ENCODE measurements at regions not wholly inside any gene's neighbourhood (a gene's known extent, or its start where the extent isn't known, plus 50 kb on each side); places are given as distances from the start of the nearest gene placed in this dataset.

DNA sequence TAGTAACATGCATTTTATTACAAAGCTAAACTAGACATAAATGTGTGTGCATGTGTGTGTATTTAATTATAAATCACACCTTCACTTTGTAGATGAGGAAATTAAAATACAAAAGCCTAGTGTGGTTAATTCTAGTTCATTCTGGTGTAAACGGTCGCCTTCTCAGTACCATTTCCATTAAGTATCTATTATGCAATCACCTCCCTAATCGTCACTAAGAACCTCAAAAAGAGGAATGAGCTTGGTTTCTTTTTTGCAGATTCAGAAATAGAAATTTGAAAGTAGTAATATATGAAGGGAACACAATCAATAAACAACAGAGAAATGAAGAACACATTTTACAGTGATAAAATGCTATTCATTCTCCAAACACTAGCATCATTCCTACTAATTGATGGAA is 233.2 kb downstream of the ZBBX start:
- TF ChIP-seq, protein P1, sequence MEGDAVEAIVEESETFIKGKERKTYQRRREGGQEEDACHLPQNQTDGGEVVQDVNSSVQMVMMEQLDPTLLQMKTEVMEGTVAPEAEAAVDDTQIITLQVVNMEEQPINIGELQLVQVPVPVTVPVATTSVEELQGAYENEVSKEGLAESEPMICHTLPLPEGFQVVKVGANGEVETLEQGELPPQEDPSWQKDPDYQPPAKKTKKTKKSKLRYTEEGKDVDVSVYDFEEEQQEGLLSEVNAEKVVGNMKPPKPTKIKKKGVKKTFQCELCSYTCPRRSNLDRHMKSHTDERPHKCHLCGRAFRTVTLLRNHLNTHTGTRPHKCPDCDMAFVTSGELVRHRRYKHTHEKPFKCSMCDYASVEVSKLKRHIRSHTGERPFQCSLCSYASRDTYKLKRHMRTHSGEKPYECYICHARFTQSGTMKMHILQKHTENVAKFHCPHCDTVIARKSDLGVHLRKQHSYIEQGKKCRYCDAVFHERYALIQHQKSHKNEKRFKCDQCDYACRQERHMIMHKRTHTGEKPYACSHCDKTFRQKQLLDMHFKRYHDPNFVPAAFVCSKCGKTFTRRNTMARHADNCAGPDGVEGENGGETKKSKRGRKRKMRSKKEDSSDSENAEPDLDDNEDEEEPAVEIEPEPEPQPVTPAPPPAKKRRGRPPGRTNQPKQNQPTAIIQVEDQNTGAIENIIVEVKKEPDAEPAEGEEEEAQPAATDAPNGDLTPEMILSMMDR (IDR thresholded peaks at IDR 0.05; ENCODE audit: low read depth, low read length, poor library complexity, severe bottlenecking) = no peak
- TF ChIP-seq EZH2phosphoT487 (IDR thresholded peaks at IDR 0.05; ENCODE audit: borderline replicate concordance, low read length) = no peak
